HG03571 (cell line): ENCODE measurements at regions not wholly inside any gene's neighbourhood (a gene's known extent, or its start where the extent isn't known, plus 50 kb on each side); places are given as distances from the start of the nearest gene placed in this dataset.
A peak's percentile ranks its signal among the peaks of the same experiment; 100 is the strongest.

Experiments
- ATAC-seq: cut with Tn5 transposase; IDR thresholded peaks from one replicate; pipeline ENCODE4 v1.9.1; 2021; ENCODE audit not compliant: unreplicated experiment

DNA sequence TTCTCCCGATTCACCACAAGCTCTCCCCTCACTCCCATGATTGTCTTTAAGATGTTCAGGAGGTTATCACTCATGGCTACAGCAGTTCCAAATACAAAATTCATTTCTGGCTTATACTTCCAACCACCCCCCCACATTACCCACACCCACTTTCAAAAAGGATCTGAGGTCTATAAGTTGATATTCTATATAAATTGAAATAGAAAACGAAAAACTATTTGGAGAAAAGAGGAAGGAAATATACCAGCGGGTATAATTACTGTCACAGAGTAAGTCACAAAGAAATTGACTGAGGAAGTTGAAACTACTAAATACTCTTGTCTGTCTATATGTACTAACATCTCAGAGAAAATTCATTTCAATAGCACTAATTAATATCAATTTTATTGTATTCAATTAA, 112.7 kb upstream of the TNFAIP3 start:
- ATAC-seq, result peak; percentile 61

DNA sequence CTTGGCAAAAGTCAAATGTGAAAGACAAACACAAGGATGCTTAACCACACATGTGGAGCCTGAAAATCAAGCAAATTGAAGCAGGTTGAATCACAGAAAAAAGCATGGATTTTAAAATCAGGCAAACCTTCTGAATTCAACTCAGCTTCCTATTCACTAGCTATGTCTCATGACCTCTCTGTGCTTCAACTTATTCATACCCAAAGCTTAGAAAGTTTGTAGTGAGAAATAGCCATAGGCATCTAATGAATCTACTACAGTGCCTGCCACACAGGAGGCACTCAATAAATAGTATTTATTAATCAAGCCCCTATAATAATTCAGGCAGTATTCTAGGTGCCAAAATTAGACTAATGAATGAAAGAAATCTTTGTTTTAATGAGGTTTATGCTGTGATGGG, 112.2 kb upstream of the TNFAIP3 start:
- peak; percentile 21 for ATAC-seq

DNA sequence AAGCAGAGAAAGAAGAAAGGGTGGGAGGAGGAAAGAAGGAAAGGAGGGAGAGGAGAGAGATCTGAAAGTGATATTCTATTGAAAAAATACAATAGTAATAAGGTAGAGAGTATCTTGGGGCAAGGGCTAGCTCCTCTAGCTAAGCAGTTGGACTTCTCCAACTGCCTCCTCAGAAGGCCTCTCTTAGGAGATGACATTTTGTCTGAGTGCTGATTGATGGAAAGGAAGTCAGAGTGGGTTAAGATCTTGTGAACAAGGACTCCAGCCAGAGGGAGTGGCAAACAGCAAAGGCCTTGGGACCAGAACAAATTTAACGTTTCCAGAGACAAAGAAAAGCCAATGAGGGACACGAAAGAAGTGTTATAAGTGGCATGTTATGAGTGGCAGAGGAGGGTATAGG, 111.8 kb upstream of the TNFAIP3 start:
- ATAC-seq, result no peak

DNA sequence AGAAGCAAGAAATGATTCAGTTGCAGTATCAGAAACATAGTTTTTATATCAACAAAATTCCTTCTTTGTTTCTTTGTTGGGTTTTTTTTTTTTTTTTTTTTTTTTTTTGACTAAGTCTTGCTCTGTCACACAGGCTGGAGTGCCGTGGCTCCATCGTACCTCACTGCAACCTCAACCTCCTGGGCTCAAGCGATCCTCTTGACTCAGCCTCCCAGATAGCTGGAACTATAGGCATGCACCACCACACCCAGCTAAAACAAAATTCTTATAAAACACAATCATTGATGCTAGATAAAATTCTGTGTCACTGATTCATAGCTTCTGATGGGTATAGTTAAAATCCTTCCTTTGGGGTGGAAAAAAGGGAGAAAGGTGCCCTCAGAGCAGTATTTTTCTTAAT, 110.3 kb upstream of the TNFAIP3 start:
- no peak for ATAC-seq

DNA sequence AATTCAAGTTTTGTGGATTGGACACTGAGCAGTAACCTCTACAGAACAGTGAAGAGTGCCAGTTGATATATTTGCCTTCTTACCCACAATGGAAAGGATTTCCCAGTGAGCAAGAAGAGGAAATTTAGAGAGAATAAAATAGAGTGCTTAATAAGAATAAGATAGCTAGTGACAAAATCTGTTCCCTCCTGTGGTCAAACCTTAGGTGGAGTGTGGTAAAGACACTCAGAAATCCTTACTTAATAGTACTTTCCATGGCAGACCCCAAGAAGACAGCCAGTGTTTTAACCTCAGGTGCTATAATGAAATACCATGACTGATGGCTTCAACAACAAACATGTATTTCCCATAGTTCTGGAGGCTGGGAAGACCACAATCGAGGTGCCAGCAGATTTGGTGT, 108.4 kb upstream of the TNFAIP3 start:
- no peak for ATAC-seq

DNA sequence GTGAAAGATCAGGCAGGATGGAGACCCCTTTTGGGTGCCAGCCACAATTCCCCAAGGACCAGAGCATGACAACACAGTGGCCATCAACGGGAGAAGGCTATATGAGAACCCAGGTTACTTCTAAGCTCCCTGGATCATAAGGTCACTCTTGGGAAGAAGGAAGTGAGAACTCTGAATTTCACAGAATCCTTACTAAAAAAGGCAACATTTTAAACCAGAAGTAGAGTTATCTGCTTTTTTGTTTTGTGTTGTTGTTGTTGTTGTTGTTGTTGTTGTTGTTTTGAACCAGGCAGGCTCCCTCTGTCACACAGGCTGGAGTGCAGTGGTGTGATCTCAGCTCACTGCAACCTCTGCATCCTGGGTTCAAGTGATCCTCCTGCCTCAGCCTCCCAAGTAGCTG, 107.4 kb upstream of the TNFAIP3 start:
- ATAC-seq, result no peak

DNA sequence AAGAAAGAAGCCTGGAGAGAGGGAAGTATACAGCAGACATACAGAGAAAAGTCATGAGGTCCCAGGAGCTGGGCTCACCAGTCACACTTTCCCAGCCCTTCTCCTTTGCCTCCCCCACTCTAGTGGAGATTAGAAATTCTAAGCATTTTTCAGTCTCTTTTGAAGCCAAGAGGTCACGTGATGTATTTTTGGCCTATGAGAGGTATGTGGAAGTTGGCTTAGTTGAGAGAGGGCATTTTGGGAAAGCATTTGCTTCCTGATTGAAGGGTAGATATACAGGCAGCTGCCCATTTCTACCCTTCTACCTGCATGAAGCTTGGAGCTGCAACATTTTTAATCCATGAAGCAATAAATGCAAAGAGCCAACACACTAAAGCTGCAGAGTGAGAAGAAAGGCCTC, 106.0 kb upstream of the TNFAIP3 start:
- no peak for ATAC-seq

DNA sequence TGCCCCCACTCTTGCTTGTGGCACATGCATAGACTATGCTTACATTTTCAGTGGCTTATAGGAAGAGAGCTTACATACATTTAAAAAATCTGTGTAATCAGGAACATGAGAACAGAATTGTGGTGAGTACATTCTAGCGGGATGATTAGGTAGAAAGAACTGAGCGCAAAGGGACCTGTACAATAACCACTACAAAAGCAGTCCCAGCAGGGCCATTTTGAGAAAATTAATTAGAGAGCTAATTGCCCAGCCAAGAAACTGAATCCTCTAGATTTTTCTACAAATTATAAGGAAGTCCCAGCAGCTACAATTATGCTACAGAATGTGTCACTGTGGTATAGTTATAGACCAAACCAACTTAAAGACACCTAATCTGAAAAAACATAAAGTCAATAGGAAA, 105.6 kb upstream of the TNFAIP3 start:
- ATAC-seq, result no peak

DNA sequence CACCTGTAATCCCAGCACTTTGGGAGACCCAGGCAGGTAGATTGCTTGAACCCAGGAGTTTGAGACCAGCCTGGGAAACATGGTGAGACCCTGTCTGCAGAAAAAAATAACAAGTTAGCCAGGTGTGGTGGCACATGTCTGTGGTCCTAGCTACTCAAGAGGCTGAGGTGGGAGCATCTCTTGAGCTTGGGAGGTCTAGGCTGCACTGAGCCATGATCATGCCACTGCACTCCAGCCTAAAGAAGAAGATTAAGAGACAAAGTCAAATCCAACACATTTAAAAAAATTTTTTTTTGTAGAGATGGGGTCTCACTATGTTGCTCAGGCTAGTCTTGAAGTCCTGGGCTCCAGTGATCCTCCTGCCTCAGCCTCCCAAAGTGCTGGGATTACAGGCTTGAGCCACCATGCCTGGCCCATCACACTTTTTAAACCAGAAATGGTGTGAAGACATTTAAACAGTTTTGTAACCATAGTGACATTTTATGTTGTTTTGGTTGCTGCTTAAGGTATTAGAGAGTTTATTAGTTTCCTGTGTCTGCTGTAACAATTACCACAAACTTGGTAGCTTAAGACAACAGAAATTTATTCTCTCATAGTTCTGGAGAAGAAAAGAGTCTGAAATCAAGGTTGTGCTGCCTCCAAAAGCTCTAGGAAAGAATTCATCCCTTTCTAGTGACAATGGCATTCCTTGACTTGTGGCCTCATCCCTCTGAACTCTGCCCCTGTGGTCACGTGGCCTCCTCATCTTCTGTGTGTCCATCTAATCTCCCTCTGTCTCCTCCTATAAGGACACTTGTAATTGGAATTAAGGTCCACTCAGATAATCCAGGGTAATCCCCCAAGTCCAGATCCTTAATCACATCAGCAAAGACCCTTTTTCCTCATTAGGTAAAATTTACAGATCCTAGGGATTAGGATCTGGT, 104.6 kb upstream of the TNFAIP3 start:
- ATAC-seq, result no peak

DNA sequence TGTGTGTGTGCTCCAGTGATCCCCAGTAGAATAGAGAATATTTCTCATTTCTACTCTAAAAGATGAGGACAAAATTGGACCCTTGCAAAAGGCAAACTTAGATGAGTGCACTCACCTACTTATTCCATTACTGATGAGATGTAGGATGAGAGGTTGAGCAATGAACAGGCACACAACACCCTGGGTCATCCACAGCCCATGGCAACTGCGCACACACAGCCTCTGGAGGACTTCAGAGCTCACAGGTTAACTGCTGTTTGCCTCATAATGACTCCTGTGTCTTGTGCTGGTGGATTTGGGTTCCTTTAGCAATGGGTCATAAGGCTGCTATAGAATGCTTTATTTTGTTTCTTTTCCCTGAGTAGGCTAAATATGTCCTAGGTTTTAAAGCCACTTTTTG, 103.6 kb upstream of the TNFAIP3 start:
- no peak for ATAC-seq

DNA sequence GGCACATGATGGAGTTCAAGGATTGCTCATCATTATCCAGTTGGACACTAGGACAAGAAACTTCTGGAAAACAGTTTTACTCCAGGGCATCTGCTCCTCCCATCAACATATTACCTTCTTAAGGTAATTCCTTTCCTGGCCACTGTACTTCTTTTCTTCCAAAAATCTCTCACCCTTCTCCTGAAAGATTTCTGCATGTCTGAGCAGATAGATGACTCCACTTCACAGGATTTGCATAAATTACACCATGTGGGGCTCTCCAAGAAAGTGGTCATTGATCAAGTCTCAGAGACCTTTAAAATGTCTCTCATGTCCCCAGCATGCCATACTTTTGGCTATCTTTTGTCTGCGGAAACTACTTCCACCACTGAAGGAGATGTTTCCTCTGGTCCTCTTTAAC, 103.2 kb upstream of the TNFAIP3 start:
- no peak for ATAC-seq

DNA sequence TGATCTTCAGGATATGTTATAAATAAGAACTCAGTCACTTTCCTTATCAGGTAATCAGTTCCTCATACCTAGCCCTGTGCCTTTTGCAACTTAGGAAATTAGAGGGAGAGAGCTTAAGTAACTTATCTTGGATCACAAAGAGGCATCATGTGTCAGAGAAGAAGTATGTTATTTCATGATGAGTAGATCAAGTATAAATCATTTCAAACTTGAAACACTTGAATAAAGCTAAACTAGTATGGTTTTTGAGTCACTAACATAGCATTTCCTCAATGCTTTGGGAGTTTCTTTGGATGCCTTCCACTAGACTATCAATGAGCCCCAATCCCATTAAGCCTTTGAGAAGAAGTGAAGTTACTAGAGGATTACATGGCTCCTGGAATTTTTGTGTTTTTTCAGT, 102.6 kb upstream of the TNFAIP3 start:
- no peak for ATAC-seq

DNA sequence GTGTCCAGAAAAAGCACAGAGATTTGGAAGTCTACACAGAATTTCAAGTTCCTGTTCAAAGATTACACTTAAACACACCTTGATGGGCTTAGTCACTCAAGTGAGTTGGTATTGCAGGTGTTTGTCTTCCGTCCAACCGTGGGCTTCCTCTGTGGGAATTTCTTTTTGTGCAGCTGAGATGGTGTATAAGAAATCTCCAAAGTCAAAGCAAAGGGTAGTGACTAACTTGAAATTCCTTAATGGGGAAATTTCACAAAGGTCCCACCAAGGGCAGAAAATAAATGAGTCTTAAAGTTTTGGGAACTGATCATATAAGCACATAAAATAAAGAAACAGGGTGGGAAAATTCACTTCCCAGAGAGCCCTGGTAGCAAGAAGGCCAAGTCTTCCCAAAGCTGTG, 102.0 kb upstream of the TNFAIP3 start:
- no peak for ATAC-seq

DNA sequence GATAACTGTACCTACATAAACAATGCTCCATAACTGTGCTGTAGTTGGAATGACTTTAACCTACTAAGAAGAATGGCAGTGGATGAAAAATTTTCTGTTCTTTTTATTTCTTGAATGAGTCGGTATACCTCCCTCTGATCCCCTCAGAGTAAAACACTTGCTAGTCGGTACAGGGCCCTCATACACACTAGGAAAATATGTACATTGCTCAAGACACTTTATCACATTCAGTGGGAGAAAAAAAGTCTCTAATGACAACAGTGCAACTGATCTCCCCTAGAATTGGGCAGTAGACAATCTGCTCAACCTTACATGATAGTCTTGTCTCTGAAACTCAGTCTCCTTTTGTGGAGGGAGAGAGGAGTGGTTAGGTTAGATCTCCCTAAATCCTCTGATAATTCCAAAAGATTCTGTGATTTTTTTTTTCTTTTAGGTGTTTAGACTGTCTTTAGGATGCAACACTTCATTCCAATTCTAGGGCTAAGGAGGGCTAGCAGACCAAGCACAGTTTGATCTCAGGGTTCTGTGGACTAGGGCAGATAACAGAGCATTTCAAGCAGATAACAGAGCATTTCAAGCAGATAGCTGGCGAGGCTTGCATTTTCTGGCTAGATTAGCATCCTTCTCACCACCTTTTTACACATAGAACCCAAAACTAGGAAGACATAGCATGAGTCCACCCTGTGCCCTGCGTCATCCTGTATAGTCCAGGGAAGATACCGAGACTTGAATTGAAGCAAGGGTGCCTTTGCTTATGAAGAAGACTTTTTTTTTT, 100.3 kb upstream of the TNFAIP3 start:
- no peak for ATAC-seq

DNA sequence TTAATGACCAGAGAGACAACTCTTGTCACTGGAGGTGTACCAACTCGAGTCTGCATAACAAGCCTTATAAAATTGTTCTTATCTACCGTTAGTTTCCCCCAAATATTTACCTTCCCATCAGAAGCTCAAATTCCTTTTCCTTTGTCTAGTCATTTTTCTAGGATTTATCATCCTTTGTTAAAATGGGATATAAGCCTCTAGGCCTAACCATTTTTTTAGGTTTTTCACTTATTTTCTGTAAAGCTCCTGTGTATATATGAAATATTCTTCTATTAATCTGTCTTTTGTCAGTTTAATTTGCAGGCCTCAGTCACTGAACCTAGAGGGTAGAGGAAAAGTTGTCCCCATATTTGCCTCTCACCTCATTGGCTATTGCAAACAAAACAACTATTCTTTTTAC, 99.6 kb upstream of the TNFAIP3 start:
- no peak for ATAC-seq

DNA sequence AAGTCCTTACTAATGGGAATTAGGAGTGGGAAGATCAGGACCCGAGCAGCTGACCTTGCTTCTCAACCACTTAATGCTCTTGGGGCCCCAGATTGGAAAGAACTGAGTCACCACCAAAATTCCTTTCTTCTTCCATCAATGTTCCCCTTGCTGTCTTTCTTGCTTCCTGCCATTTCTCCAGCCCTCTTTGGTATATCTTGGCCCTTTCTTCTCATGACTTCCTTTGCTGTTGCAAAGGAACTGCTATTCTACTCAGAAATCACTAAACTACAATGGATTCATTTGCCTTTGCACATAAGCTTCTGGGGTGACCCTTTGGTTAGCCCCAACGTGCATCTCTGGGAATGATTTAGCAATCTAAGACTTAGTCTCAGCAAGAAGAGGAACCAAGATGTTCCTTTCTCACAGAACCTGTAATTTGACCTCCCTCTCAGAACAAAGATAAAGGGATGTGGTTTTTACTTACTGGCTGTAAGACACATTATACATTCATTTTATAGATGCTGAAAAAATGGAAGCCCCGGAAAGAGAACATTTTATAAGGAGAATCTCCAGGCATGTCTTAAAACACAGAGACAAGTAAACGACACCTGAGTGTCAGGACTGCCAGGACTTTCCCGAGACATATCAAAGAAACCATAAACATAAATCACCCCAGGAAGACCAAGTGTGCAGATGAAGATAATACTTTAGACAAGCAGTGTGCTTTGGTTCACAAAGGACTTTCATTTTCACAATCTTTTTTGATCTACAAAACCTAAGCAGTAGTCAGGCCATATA, 99.0 kb upstream of the TNFAIP3 start:
- ATAC-seq, result peak; percentile 85

DNA sequence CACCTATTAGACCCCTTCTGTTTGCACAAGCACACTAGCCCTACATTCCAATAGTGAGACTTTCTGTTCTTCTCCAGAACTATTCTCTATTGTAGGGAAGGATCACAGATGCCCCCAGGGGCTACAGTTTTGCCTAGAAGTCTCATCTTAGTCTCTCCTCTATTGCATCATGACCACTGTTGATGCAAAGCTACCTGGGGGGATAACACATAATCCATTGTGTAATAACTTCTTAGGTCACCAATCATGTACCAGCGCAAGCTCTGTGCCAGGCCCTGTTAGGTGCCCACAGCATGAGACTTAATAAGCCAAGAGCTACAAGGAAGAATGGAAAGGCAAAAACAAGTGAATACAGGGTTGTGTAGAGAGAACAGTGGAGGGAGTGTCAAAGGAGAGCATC, 98.1 kb upstream of the TNFAIP3 start:
- ATAC-seq, result no peak

DNA sequence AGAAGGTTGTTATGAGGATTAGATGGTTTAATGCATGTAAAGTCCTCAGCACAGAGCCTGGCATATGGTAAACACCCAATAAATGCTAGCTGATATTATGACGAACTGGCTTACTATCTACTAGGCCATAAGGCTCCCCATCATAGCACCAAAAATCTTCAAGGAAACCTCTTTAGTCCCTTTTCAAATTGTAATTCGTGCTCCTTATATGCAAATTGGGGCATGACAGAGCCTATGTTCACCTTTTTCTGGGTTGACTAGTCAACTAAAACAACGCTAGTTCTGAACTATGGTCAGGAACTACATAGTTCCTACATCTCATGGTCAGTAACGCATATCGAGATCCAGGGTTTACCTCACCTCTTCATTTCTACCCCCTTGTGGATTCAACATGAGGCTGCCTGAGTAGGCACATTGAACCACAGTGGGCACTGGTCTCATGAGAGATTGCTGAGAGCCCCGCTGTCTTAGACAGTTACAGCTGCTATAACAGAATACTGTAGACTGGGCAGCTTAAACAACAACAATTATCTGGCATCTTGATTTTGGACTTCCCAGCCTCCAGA, 97.2 kb upstream of the TNFAIP3 start:
- peak; percentile 49 for ATAC-seq

DNA sequence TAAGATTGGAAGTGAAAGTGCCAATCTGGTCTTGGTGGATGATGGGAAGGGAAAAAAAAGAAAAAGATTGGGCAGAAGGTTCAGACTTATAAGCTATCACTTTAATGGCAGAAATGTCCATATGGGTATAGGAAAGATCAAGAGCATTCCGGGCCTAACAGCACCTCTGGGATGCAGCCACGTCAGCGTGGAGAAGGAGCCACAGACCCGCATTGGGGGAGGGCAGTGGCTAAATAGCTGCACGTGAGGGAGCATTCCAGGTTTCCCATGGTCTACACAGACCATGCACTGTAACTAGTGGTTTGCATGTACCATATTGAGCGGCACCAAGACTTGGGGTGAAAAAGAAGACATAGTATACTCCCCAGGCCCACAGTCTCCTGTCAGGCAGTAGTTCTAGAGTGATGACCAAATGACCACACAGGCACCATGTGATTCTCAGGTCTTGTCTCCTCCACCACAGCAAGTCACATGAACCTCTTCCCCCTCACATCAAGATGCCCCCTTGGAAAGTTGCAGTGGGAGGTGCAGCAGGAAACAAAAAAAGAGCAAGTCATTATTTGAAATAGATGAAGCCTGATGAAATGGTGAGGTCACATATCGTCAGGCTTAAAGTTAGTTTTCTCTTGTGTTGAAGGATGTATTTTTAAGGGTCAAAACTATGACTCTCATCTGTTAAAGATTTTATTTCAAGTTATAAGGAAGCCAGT, 94.4 kb upstream of the TNFAIP3 start:
- no peak for ATAC-seq

DNA sequence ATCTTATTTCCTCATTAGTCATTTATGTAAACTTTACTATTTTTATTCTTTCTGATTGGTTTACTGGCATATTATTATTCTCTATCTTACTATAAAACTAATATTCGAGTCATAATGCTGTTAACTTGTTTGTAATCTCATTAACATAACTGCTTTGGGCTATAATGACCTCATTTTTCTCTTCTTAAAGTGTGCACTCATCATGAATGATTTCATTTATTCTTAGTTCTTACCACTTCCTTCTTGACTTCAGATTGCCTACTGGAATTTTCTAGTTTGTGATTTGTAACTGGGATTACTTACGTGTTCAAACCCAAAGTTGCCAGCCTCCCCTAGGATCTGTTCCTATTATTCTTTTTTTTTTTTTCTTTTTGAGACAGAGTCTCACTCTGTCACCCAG, 91.8 kb upstream of the TNFAIP3 start:
- ATAC-seq, result no peak

DNA sequence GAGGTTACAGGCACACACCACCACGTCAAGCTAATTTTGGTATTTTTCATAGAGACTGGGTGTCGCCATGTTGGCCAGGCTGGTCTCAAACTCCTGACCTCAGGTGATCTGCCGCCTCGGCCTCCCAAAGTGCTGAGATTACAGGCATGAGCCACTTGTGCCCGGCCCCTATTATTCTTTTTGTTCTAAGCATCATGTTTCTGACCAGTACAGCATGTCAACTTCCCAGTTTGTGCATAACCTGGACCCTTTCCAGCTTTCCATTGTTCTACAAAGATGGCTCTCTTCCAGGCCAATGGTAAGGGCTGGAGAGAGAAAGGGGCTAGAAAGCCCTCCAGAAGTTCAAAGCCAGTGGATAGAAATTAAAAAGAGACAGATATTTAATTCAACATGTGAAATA, 91.3 kb upstream of the TNFAIP3 start:
- ATAC-seq, result no peak
